HL-60/S4 treated with retinoic acid at 250 ng/mL for 4 days and 3 days (cell line): ENCODE measurements at regions not wholly inside any gene's neighbourhood (a gene's known extent, or its start where the extent isn't known, plus 50 kb on each side); places are given as distances from the start of the nearest gene placed in this dataset.
"Not testable (repeated sequence)": the region's sequence is repeated elsewhere in the genome, so short reads cannot be mapped to it uniquely, and the experiment has no call there.

ENCODE experiments used
- in situ Hi-C: fragments of 300-500 bp; cut with MboI; formaldehyde crosslinking; loops from 2 replicates; pipeline ENCODE4 v1.7.0; 2022; ENCODE audit warnings: low sequenced_read_pairs

DNA sequence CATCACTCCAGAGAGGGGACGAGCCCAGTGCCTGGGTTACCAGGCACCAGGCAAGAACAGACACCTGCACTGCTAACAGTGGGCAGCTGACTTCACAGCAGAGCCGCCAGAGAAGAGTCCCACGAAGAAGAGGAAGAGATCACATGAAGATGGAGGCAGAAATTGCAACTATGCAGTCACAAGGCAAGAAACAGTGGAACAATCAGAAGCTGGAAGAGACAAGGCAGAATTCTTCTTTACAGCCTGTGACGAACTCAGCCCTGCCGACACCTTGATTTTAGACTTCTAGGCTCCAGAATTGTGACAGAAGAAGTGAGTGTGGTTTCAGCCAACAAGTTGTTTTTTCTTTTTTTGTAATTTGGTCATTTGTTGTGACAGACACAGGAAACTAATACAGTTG lies 59.2 kb downstream of the IL12A start:
- in situ Hi-C loops = no loop called here

GRCh38 chr3:160049038-160049437 lies 60.4 kb downstream of the IL12A start:
- in situ Hi-C loops = no loop called here

- in situ Hi-C loops = no loop called here
These were observed 60.9 kb downstream of the IL12A start for GRCh38 chr3:160049565-160049964.

- in situ Hi-C loops = no loop called here
These were observed 61.4 kb downstream of the IL12A start for GRCh38 chr3:160049988-160050387.

- in situ Hi-C loops = no loop called here
These were observed 63.9 kb downstream of the IL12A start for GRCh38 chr3:160052385-160053047.

GRCh38 chr3:160053048-160053391 lies 64.4 kb downstream of the IL12A start:
- in situ Hi-C loops = no loop called here

DNA sequence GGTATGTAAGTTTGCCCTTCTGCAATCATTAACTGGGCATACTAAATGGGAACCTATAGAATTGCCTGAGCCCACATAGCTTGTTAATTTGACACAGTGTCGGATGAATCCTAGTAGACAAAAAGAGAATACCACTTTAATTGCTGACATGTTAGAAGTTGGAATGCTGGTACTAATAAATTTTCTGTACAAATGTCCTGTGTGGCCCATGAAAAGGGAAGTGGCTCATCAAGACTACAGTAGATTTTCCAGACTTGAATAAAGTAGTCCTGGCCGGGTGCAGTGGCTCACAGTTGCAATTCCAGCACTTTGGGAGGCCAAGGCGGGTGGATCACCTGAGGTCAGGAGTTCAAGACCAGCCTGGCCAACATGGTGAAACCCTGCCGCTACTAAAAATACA lies 66.2 kb downstream of the IL12A start:
- in situ Hi-C loops = not testable (repeated sequence)

DNA sequence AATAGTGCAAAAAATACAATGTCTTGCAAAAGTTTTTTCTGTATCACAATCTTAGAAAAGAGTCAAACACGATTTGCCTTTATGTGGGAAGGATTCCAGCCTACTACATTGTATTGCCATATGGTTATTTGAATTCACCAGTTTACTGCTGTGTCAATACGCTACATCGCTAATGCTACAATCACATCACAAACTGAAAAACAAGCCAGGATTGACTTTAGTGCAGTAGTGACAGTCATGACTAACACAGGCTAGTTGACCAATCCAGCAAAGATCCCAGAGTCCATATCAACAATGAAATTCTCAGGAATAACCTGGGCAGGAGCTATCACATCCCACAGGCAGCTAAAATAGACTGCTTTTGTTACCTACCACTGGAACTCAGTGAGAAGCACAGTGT lies 67.0 kb downstream of the IL12A start:
- in situ Hi-C loops = no loop called here

GRCh38 chr3:160057331-160057730 lies 68.7 kb downstream of the IL12A start:
- in situ Hi-C loops = no loop called here

GRCh38 chr3:160060409-160061027 lies 71.9 kb downstream of the IL12A start:
- in situ Hi-C loops = no loop called here

GRCh38 chr3:160061525-160061924 lies 72.9 kb downstream of the IL12A start:
- in situ Hi-C loops = no loop called here

DNA sequence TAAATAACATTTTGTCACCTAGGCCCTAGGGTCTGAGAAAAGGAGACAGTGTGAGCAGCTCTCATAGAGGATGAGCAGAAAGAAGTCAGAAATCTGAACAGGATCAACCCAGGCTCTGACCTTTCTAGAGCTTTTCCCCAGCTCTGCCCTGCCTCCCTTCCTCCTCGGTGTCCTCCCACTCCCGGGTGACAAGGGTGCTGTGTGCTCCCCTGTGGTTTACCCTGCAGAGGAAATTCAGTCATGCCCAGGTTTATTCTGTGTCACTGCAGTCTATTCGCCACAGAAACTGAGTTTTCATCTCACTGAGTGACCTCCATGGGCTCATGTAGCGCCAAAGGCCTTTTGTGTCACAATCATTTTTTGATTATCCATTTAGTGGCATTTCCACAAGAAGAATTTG lies 76.6 kb downstream of the IL12A start:
- in situ Hi-C loops = no loop called here

DNA sequence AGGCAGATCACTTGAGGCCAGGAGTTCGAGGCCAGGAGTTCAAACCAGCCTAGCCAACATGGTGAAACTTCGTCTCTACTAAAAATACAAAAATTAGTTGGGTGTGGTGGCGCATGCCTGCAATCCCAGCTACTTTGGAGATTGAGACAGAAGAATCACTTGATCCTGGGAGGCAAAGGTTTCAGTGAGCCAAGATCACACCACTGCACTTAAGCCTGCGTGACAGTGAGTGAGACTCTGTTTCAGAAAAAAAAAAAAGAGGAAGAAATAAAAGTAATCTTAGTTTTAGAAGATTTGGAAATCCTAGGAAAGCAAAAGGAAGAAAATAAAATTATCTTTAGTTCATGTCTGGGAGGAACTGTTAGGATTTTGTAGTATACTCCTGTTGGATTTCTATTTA lies 77.2 kb downstream of the IL12A start:
- in situ Hi-C loops = no loop called here

GRCh38 chr3:160069986-160070385 lies 81.4 kb downstream of the IL12A start:
- in situ Hi-C loops = no loop called here

DNA sequence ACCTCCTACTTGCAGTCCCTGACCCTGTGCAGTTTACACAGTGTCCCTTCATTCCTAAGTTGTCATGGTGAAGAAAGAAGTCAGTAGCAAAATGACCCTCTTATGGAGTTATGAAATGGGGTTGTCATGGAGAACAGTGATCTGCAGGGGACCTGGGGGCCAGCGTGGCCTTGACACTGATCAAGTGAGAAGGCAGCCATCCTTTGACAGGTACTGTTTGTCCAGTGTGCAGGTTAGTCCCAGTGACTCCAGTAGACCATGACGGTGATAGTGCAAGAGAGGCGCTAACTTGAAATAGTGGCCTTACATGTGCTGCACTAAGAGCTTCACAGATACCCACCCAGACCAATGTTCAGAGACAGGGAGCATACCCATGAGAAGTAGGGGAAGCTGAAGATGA lies 87.9 kb downstream of the IL12A start:
- in situ Hi-C loops = no loop called here

DNA sequence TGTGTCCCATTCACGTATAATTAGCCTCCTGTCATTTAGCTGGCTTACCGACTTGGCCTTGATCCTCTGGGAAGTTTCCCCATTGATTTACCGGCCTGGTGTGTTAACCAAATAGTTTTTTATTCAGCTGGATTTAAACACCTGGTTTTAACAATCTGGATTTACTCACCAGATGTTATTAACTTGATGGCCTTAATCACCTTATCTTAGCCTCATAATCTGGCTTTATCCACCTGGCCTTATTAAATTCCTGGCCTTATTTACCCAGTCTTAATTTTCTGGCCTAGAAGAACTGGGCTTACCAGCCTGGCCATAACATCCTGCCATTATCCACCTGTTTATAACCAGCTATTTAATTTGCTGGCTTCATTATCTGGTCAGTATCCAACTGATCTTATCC lies 89.9 kb downstream of the IL12A start:
- in situ Hi-C loops = no loop called here

GRCh38 chr3:160081958-160082533 lies 93.4 kb downstream of the IL12A start:
- in situ Hi-C loops = no loop called here

DNA sequence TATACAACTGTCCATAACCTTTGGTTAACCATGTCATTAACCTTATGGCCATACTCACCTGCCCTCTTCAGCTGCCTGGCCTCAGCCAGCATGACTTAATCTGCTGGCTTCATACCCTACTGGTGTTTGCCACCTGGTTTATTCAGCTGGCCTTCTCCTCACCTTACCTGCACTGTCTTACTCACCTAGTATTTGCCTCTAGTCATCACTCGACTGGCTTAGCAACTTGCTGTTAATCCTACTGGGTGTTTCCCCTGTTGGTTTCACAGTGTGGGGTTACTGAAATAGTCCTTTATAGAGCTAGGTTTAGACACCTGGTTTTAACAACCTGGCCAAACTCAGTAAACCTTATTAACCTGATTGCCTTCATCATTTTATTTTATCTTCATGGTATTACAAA lies 96.4 kb downstream of the IL12A start:
- in situ Hi-C loops = no loop called here

DNA sequence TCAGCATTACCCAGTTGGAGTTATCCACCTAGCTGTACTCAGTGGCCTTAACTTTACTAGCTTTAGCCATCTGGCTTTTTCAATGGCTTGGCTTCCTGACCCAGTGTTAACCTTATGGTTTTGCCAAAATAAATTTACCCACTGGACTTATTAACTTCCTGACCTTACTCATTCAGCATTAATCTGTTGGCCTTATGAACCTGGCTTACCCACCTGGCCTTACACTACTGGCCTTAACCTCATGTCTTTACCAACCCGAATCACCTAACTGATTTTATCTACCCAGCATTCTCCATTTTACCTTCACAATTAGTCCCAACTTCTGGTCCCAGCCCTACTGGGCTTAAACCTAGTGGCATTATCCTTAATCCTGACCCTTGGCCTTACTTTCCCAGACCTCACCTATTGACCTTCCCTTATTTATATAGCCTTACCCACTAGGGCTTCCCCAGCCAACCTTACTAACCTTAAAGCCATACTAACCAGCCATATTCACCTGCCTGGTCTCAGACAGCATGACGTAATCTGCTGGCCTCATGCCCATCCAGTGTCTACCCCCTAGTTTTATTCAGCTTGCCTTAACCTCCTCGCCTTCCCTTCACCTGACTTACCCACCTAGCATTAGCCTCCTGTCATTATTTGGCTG lies 100.0 kb downstream of the IL12A start:
- in situ Hi-C loops = no loop called here

DNA sequence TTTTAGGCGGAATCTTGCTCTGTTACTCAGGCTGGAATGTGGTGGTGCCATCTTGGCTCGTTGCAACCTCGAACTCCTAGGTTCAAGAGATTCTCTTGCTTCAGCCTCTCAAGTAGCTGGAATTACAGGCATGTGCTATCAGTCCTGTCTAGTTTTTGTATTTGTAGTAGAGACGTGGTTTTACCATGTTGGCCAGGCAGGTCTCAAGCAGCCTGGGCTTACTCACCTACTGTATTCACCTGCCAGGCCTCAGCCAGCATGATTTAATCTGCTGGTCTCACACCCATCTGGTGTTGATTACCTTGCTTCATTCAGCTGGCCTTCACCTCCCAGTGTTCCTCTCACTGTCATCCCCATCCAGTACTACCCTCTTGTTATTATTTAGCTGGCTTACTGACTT lies 102.0 kb downstream of the IL12A start:
- in situ Hi-C loops = no loop called here

DNA sequence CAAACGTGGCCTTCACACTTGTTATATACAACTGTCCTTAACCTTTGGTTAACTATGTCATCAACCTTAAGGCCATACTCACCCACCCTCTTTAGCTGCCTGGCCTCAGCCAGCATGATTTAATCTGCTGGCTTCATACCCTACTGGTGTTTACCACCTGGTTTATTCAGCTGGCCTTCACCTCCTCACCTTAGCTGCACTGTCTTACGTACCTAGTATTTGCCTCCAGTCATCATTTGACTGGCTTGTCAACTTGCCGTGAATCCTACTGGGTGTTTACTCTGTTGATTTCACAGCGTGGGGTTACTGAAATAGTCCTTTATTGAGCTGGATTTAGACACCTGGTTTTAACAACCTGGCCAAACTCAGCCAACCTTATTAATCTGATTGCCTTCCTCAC lies 102.8 kb downstream of the IL12A start:
- in situ Hi-C loops = no loop called here

- in situ Hi-C loops = no loop called here
These were observed 104.1 kb downstream of the IL12A start for GRCh38 chr3:160092760-160093159.
